ENCODE measurements at regions not wholly inside any gene's neighbourhood (a gene's known extent, or its start where the extent isn't known, plus 50 kb on each side); places are given as distances from the start of the nearest gene placed in this dataset.

DNA sequence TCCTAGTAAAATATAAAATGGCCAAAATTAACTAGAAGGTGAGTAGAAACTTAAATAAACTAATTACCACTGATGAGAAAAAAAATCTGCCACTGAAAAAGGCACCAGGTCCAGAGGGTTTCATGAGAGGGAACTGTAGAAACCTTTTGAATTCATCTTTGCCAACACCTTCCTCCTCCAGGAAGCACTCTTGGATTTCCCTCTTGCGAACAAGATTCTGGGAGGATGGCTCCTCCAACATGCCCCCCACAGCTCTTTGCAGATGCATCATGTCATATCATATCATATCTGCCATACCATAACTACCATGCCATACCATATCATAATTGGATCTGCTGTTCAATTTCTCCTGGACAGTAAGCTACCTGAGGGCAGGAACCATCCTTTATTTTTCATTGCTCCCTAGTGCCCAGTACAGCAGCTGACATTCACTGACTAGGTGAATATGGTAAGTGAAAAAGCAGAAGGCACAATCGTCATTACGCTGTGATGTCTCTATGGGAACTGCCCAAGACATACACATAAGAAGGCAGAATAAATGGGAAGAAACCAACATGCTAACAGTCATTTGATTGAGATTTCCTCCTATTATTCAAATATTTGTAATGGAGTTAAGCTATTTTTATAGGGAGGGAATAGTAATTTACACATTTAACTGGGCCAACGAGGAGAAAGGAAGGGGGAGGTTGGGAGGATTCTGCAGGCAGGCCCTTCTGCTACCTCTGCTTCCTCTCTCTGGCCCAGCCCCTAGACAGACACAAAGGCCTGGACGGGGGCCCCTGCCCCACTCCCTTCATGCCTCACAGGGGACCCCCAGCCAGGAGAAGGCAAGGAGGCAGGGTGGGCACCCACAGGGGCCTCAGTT, 110.1 kb upstream of the SMURF2 start:
- Histone ChIP-seq H3K9me1 (replicated peaks; ENCODE audit: control insufficient read depth, extremely low read depth, insufficient read depth, low read length) (no peaks in the 10 kb centered on the region), H2AFZ (ENCODE audit: low read depth, low read length) (no peak overlapping the region), H3K9ac (replicated peaks; ENCODE audit: extremely low read depth, insufficient read depth, low read length) (no peak overlapping the region), H3K27ac (ENCODE audit: insufficient read depth, low read depth, low read length) (no peak overlapping the region), H4K20me1 (replicated peaks; ENCODE audit: control insufficient read depth, extremely low read depth, insufficient read depth, low read length) (no peaks in the 10 kb centered on the region), H3K27me3 (ENCODE audit: control insufficient read depth in 2 of 2, insufficient read depth in 2 of 2, low read length in 2 of 2) (no peaks in the 10 kb centered on the region), H3K36me3 (ENCODE audit: control insufficient read depth in 2 of 2, extremely low read depth in 1 of 2, insufficient read depth in 2 of 2, low read length in 2 of 2) (peaks cover 0 to 5% of the 10 kb centered on the region in 2 experiments), H3K4me1 (ENCODE audit: control insufficient read depth, extremely low read depth, insufficient read depth, low read length) (peaks cover 13% of the 10 kb centered on the region), H3K4me2 (ENCODE audit: insufficient read depth, low read length) (no peak overlapping the region), H3K4me3 (replicated peaks in 1 of 3; ENCODE audit: insufficient read depth in 1 of 3, low read depth in 1 of 3, low read length in 3 of 3) (no peak overlapping the region), H3K9me3 (replicated peaks; ENCODE audit: control insufficient read depth, insufficient read depth, low read length) (no peaks in the 10 kb centered on the region), H3K79me2 (ENCODE audit: control insufficient read depth, insufficient read depth, low read length) (peaks cover 16% of the 10 kb centered on the region)
- DNase-seq (ENCODE audit: low read depth, low spot score) = peak; percentile 13
- FAIRE-seq = no peak
- no peak for TF ChIP-seq MYC (IDR thresholded peaks at IDR 0.05; ENCODE audit: low read depth, low read length)
- dilution Hi-C loops (cut with MboI; ENCODE audit: extremely low pct_ligation_motif_present, low sequenced_read_pairs) = no loop called here
- BruUV-seq (replicated peaks) = no TSS peak
- ChIA-PET POLR2A (no interaction called here), CTCF (interaction anchor here (0.9 kb wide), 1 partner anchor 25 kb away, joined by 3 read pairs; no protein-coding TSS in a partner anchor)
- intact Hi-C loops (cut with micrococcal nuclease) = no loop called here

DNA sequence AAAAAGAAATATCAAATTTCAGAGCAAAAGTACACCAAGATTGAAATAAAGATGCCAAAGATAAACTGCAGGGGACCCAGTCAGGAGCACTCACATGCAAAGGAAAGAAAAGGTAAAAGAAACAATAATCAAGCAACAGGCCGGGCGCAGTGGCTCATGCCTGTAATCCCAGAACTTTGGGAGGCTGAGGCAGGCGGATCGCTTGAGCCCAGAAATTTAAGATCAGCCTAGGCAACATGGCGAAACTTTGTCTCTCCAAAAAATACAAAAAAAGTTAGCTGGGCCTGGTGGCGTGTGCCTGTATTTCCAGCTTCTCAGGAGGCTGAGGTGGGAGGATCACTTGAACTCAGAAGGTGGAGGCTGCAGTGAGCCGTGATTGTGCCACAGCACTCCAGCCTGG, 107.6 kb upstream of the SMURF2 start:
- BruUV-seq (replicated peaks) = no TSS peak
- intact Hi-C loops (cut with micrococcal nuclease) = no loop called here
- POLR2A ChIA-PET = no interaction called here

More for the DNA sequence above, 107.6 kb upstream of the SMURF2 start:
- Histone ChIP-seq H3K27me3 (ENCODE audit: control insufficient read depth in 2 of 2, insufficient read depth in 2 of 2, low read length in 2 of 2) (no peaks in the 10 kb centered on the region), H2AFZ (ENCODE audit: low read depth, low read length) (no peak overlapping the region), H3K79me2 (ENCODE audit: control insufficient read depth, insufficient read depth, low read length) (peaks cover 10% of the 10 kb centered on the region), H3K4me3 (replicated peaks in 1 of 3; ENCODE audit: insufficient read depth in 1 of 3, low read depth in 1 of 3, low read length in 3 of 3) (no peak overlapping the region), H3K4me2 (ENCODE audit: insufficient read depth, low read length) (no peak overlapping the region), H3K9me1 (replicated peaks; ENCODE audit: control insufficient read depth, extremely low read depth, insufficient read depth, low read length) (no peaks in the 10 kb centered on the region), H3K4me1 (ENCODE audit: control insufficient read depth, extremely low read depth, insufficient read depth, low read length) (peaks cover 7% of the 10 kb centered on the region), H3K27ac (ENCODE audit: insufficient read depth, low read depth, low read length) (no peak overlapping the region), H3K9me3 (replicated peaks; ENCODE audit: control insufficient read depth, insufficient read depth, low read length) (no peaks in the 10 kb centered on the region), H3K36me3 (ENCODE audit: control insufficient read depth in 2 of 2, extremely low read depth in 1 of 2, insufficient read depth in 2 of 2, low read length in 2 of 2) (peaks cover 1 to 5% of the 10 kb centered on the region in 2 experiments), H4K20me1 (replicated peaks; ENCODE audit: control insufficient read depth, extremely low read depth, insufficient read depth, low read length) (no peaks in the 10 kb centered on the region), H3K9ac (replicated peaks; ENCODE audit: extremely low read depth, insufficient read depth, low read length) (no peak overlapping the region)
- no peak for FAIRE-seq
- no peak for TF ChIP-seq FOS (IDR thresholded peaks at IDR 0.05; ENCODE audit: borderline replicate concordance, insufficient read depth, low read length)
- no peak for TF ChIP-seq GATA2 (IDR thresholded peaks at IDR 0.05; ENCODE audit: insufficient read depth, insufficient read length, low read depth, low read length)
- TF ChIP-seq EZH2 (IDR thresholded peaks at IDR 0.05; ENCODE audit: borderline replicate concordance, low read depth, low read length, severe bottlenecking) = no peak
- TF ChIP-seq POLR2A (IDR thresholded peaks at IDR 0.05; ENCODE audit: low read depth, low read length) = no peak
- no peak for TF ChIP-seq MYC (IDR thresholded peaks at IDR 0.05; ENCODE audit: low read depth, low read length)
- no peak for TF ChIP-seq POLR2AphosphoS5 (IDR thresholded peaks at IDR 0.05; ENCODE audit: insufficient read depth, low read depth, low read length)
- CTCF ChIA-PET = no interaction called here
- dilution Hi-C loops (cut with MboI; ENCODE audit: extremely low pct_ligation_motif_present, low sequenced_read_pairs) = no loop called here
- DNase-seq (ENCODE audit: low read depth, low spot score) = no peak

Measured in endothelial cell of umbilical vein (primary cell).